GM23248 (cell line): ENCODE measurements at regions not wholly inside any gene's neighbourhood (a gene's known extent, or its start where the extent isn't known, plus 50 kb on each side); places are given as distances from the start of the nearest gene placed in this dataset.

ENCODE experiments used
- DNase-seq: peaks from one replicate; pipeline ENCODE4 v3.0.0-alpha.2; 2015
- H2AFZ ChIP-seq: fragments of 200-600 bp; sonication (generic); 2 replicates; pipeline ENCODE4 v1.6.1; 2016; ENCODE audit warnings: antibody characterized with exemption
- H3F3A ChIP-seq: fragments of 200-600 bp; sonication (generic); 2 replicates; pipeline ENCODE4 v1.6.1; 2016; ENCODE audit warnings: mild to moderate bottlenecking, antibody characterized with exemption, mixed run types; ENCODE audit not compliant: insufficient read depth
- H3K27ac ChIP-seq: fragments of 200-600 bp; sonication (generic); 2 replicates; pipeline ENCODE4 v1.5.1; 2016; ENCODE audit warnings: mild to moderate bottlenecking
- H3K27me3 ChIP-seq: fragments of 200-600 bp; sonication (generic); replicated peaks from 2 replicates; pipeline ENCODE4 v1.6.1; 2016; ENCODE audit warnings: mild to moderate bottlenecking; ENCODE audit not compliant: insufficient read depth
- H3K36me3 ChIP-seq: fragments of 200-600 bp; sonication (generic); 2 replicates; pipeline ENCODE4 v1.6.1; 2016; ENCODE audit warnings: low read depth, mild to moderate bottlenecking
- H3K4me1 ChIP-seq: fragments of 200-600 bp; sonication (generic); 2 replicates; pipeline ENCODE4 v1.6.1; 2016; ENCODE audit warnings: mild to moderate bottlenecking; ENCODE audit not compliant: insufficient read depth
- H3K4me2 ChIP-seq: fragments of 200-600 bp; sonication (generic); one replicate; pipeline ENCODE4 v1.6.1; 2016; ENCODE audit warnings: mild to moderate bottlenecking; ENCODE audit not compliant: unreplicated experiment
- H3K4me3 ChIP-seq: fragments of 200-600 bp; sonication (generic); 2 replicates; pipeline ENCODE4 v1.5.1; 2016; ENCODE audit warnings: mild to moderate bottlenecking
- H3K79me2 ChIP-seq: fragments of 200-600 bp; sonication (generic); 2 replicates; pipeline ENCODE4 v1.6.1; 2016; ENCODE audit warnings: mild to moderate bottlenecking; ENCODE audit not compliant: insufficient read depth
- H3K9ac ChIP-seq: fragments of 200-600 bp; sonication (generic); 2 replicates; pipeline ENCODE4 v1.6.1; 2016; ENCODE audit warnings: mild to moderate bottlenecking
- H3K9me2 ChIP-seq: fragments of 200-600 bp; sonication (generic); 2 replicates; pipeline ENCODE4 v1.6.1; 2016; ENCODE audit warnings: mixed run types, mild to moderate bottlenecking, moderate library complexity; ENCODE audit not compliant: insufficient read depth
- H3K9me3 ChIP-seq: fragments of 200-600 bp; sonication (generic); one replicate; pipeline ENCODE4 v1.6.1; 2017; ENCODE audit warnings: low read depth
- H4K20me1 ChIP-seq: fragments of 200-600 bp; sonication (generic); 2 replicates; pipeline ENCODE4 v1.6.0; 2016; ENCODE audit not compliant: insufficient read depth
- EZH2 ChIP-seq: fragments of 200-600 bp; sonication (generic); IDR thresholded peaks from 2 replicates; pipeline ENCODE4 v1.6.1; 2018; ENCODE audit warnings: antibody characterized with exemption, mild to moderate bottlenecking; ENCODE audit not compliant: insufficient read depth, poor library complexity, severe bottlenecking
- EZH2phosphoT487 ChIP-seq: fragments of 200-600 bp; sonication (generic); IDR thresholded peaks from 2 replicates; pipeline ENCODE4 v1.6.1; 2018; ENCODE audit warnings: antibody characterized with exemption, moderate library complexity, mild to moderate bottlenecking, low read depth; ENCODE audit not compliant: insufficient read depth
- WGBS, 2 experiments: methylation state at CpG; one replicate each; pipeline ENCODE4 v1.1.6; 2015 to 2017; ENCODE audit warnings: low lambda C conversion rate in 2 of 2, low coverage in 1 of 2; ENCODE audit errors: missing lambda C conversion rate in 2 of 2; 5-methylcytosine and 5-hydroxymethylcytosine counted together
- in situ Hi-C: fragments of 300-500 bp; cut with MboI; formaldehyde crosslinking; loops from 2 replicates; pipeline ENCODE4 v1.15.0; 2020

DNA sequence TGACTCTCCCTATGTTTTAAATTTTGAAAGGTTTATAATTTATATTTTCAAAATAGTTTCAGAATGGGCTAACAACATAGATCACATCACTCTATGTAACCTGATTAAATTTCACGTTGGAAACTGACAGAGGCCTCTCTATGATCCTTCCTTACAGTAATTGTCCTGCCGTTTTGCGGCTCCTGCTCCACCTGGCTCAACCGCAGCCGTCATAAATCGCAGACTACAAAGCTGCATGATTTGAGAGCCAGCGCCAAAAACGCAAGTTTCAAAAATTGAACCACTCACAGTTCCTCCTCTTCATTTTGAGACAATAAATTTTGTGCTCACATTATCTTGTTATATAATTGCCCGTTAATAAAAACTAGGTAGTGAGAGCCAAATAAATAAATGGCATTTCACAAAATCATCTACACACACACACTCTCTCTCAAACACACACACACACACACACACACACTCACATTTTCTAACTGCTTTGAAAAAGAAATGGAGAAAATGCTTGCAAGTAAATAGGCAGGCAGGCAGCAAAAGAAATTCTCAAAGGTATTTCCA is 263.1 kb upstream of the PSMD7 start:
- no peak for DNase-seq
- Histone ChIP-seq H2AFZ (no peak overlapping the region), H3K9me2 (no peaks in the 10 kb centered on the region), H3K27ac (no peak overlapping the region), H3K4me2 (no peak overlapping the region), H3F3A (no peaks in the 10 kb centered on the region), H3K4me1 (no peaks in the 10 kb centered on the region), H3K4me3 (no peak overlapping the region), H3K36me3 (no peaks in the 10 kb centered on the region), H3K27me3 (0 out of 2 replicates have a peak, but pooled peaks cover 7% of the 10 kb centered on the region), H4K20me1 (no peaks in the 10 kb centered on the region), H3K9ac (no peak overlapping the region), H3K79me2 (no peaks in the 10 kb centered on the region), H3K9me3 (no peaks in the 10 kb centered on the region)
- WGBS, 2 experiments = 23 to 32% methylated on average over 9 of the region's 9 CpGs
- TF ChIP-seq EZH2 (no peak), EZH2phosphoT487 (no peak)
- in situ Hi-C loops = no loop called here

- H3F3A ChIP-seq = no peaks in the 10 kb centered on the region
- 56 to 60% methylated on average over 4 of the region's 4 CpGs for WGBS, 2 experiments
- no peaks in the 10 kb centered on the region for H3K9me3 ChIP-seq
- no peak overlapping the region for H3K4me2 ChIP-seq
- TF ChIP-seq EZH2phosphoT487 (no peak), EZH2 (no peak)
- H3K27me3 ChIP-seq = 0 out of 2 replicates have a peak, but pooled peaks cover 7% of the 10 kb centered on the region
- no peak overlapping the region for H3K27ac ChIP-seq
- H3K36me3 ChIP-seq = no peaks in the 10 kb centered on the region
- no peak overlapping the region for H2AFZ ChIP-seq
- H3K79me2 ChIP-seq = no peaks in the 10 kb centered on the region
- in situ Hi-C loops = no loop called here
- no peaks in the 10 kb centered on the region for H3K4me1 ChIP-seq
- no peak for DNase-seq
- H3K9me2 ChIP-seq = no peaks in the 10 kb centered on the region
- H3K4me3 ChIP-seq = no peak overlapping the region
- no peaks in the 10 kb centered on the region for H4K20me1 ChIP-seq
- H3K9ac ChIP-seq = no peak overlapping the region
Measured at GRCh38 chr16:74031551-74031950, 265.1 kb upstream of the PSMD7 start.

DNA sequence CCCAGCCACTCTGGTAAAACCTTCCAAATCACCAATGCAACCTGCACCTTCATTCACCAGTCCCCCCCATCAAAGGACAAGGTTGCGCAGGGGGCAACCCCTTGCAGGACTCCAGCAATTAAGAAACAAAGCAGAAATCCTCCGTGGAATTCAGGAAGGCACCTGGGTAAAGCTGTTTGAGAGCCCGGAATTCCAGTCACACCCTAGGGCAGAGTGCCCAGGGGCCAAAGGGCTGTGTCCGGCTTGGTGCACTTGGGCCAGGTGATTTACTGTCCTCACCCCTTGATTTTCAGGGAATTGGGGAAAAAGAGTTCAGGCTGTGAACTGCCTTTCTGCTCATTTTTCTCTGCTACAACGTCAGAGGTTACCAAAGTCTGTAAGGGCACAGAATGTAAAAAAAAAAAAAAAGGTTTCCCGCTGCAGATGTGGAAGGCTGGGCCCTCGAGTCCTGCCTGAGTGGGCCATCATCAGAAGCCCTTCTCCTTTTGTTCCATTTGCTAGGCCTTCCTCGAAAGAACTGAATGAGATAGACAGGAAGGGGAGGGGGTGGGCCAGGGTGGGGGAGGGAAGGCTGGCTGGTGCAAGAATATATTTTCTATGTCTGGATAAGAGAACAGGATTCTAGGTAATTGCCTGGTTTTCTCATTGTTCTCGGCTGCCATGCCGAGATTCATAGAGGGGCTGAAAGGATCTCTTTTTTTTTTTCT is 266.5 kb upstream of the PSMD7 start:
- Histone ChIP-seq H3F3A (no peaks in the 10 kb centered on the region), H3K4me2 (no peak overlapping the region), H2AFZ (no peak overlapping the region), H3K4me1 (no peaks in the 10 kb centered on the region), H3K79me2 (no peaks in the 10 kb centered on the region), H3K36me3 (no peaks in the 10 kb centered on the region), H3K27me3 (peaks cover 13% of the 10 kb centered on the region), H3K4me3 (no peak overlapping the region), H3K9me3 (no peaks in the 10 kb centered on the region), H3K9ac (no peak overlapping the region), H3K9me2 (no peaks in the 10 kb centered on the region), H3K27ac (no peak overlapping the region), H4K20me1 (no peaks in the 10 kb centered on the region)
- no peak for DNase-seq
- in situ Hi-C loops = no loop called here
- WGBS, 2 experiments = 55% methylated on average over 8 to 10 of the region's 10 CpGs
- TF ChIP-seq EZH2 (no peak), EZH2phosphoT487 (no peak)

- Histone ChIP-seq H3K27me3 (peaks cover 19% of the 10 kb centered on the region), H3F3A (no peaks in the 10 kb centered on the region), H3K4me3 (no peak overlapping the region), H3K9ac (no peak overlapping the region), H4K20me1 (no peaks in the 10 kb centered on the region), H2AFZ (no peak overlapping the region), H3K27ac (no peak overlapping the region), H3K9me2 (no peaks in the 10 kb centered on the region), H3K9me3 (no peaks in the 10 kb centered on the region), H3K36me3 (no peaks in the 10 kb centered on the region), H3K4me1 (no peaks in the 10 kb centered on the region), H3K4me2 (no peak overlapping the region), H3K79me2 (no peaks in the 10 kb centered on the region)
- no peak for TF ChIP-seq EZH2
- TF ChIP-seq EZH2phosphoT487 = no peak
- 49 to 50% methylated on average over 9 of the region's 9 CpGs for WGBS, 2 experiments
- in situ Hi-C loops = no loop called here
- no peak for DNase-seq
Measured at GRCh38 chr16:74029115-74029792, 267.4 kb upstream of the PSMD7 start.
